ENCODE measurements at regions not wholly inside any gene's neighbourhood (a gene's known extent, or its start where the extent isn't known, plus 50 kb on each side); places are given as distances from the start of the nearest gene placed in this dataset.

DNA sequence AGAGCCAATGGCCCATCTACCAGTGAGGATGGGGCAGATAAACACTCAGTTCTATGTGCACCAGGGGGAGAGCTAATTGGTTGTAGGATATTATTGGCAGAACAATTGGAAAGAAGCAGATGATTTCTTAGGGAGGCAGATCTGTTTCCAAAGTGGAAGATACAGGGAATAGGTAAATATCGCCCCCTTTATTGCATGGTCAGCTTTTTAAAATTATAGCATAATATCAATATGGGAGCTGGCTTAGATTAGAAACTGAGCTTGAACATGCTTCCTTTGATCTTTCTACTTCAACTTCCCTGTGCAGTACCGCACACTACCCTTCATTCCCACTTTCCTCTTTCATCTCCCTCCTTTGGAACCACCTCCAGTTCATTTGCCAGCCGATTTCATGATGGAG, 64.0 kb upstream of the PLXNA2 start:
- ATAC-seq, result no peak
- Histone ChIP-seq H3K4me3 (no peak overlapping the region), H3K36me3 (no peaks in the 10 kb centered on the region), H3K27me3 (no peaks in the 10 kb centered on the region), H3K9me3 (no peaks in the 10 kb centered on the region), H3K4me1 (no peaks in the 10 kb centered on the region), H3K27ac (no peak overlapping the region)
- TF ChIP-seq EP300 (IDR thresholded peaks at IDR 0.05) (no peak), POLR2A (IDR thresholded peaks at IDR 0.05) (no peak), POLR2AphosphoS5 (IDR thresholded peaks at IDR 0.05) (no peak)
- TF ChIP-seq, protein P1, sequence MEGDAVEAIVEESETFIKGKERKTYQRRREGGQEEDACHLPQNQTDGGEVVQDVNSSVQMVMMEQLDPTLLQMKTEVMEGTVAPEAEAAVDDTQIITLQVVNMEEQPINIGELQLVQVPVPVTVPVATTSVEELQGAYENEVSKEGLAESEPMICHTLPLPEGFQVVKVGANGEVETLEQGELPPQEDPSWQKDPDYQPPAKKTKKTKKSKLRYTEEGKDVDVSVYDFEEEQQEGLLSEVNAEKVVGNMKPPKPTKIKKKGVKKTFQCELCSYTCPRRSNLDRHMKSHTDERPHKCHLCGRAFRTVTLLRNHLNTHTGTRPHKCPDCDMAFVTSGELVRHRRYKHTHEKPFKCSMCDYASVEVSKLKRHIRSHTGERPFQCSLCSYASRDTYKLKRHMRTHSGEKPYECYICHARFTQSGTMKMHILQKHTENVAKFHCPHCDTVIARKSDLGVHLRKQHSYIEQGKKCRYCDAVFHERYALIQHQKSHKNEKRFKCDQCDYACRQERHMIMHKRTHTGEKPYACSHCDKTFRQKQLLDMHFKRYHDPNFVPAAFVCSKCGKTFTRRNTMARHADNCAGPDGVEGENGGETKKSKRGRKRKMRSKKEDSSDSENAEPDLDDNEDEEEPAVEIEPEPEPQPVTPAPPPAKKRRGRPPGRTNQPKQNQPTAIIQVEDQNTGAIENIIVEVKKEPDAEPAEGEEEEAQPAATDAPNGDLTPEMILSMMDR (IDR thresholded peaks at IDR 0.05), result no peak
- 52 to 62% methylated on average over 3 of the region's 3 CpGs for WGBS, 2 donors (ENCODE audit: low coverage in 1 of 2)

DNA sequence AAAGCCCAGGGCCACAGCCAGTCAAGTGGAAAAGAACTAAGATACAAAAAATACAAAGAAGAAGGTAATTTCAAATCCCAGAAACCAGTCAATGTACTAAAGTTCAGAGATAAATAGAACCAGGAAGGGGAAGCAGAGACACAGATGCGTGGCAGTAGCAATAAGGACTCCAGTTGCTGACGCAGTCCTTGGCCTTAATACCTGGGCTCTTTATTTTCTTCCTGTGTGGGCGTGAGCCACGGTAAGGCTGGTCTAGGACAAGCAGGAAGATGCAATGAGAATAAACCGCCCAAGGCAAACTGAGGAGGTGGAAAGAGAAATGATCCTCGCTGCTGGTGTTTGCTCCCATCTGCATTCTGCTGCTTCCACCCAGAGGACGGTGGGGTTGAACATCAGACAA, 65.6 kb upstream of the PLXNA2 start:
- H3K4me1 ChIP-seq, result no peaks in the 10 kb centered on the region
- no peaks in the 10 kb centered on the region for H3K36me3 ChIP-seq
- ATAC-seq, result no peak
- H3K9me3 ChIP-seq, result no peaks in the 10 kb centered on the region
- H3K27me3 ChIP-seq, result no peaks in the 10 kb centered on the region
- H3K27ac ChIP-seq, result no peak overlapping the region
- H3K4me3 ChIP-seq, result no peak overlapping the region
- TF ChIP-seq EP300 (IDR thresholded peaks at IDR 0.05) (no peak), POLR2A (IDR thresholded peaks at IDR 0.05) (no peak), POLR2AphosphoS5 (IDR thresholded peaks at IDR 0.05) (no peak)
- TF ChIP-seq, protein P1 (IDR thresholded peaks at IDR 0.05), result no peak
- 76 to 92% methylated on average over 7 of the region's 7 CpGs for WGBS, 2 donors (ENCODE audit: low coverage in 1 of 2)

DNA sequence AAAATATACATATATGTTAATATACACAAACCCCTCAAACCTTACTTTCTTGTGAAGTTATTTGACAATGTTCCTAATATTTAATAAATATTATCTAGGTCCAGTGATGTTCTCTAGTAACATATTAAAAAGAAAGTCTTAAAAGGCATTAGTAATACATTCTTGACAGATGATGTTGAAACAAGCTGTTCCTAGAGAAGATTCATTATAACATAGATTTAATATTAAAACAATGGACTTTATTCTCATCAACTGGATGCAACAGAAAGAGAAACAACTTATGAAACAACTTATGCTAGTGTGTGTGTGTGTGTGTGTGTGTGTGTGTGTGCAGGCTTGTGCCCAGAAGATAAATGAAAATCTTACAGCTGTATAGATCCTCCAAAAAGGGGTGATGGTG, 68.5 kb upstream of the PLXNA2 start:
- ATAC-seq, result no peak
- H3K36me3 ChIP-seq, result no peaks in the 10 kb centered on the region
- peaks cover 7% of the 10 kb centered on the region for H3K27me3 ChIP-seq
- H3K4me1 ChIP-seq, result no peaks in the 10 kb centered on the region
- no peak overlapping the region for H3K4me3 ChIP-seq
- no peak overlapping the region for H3K27ac ChIP-seq
- H3K9me3 ChIP-seq, result no peaks in the 10 kb centered on the region
- TF ChIP-seq EP300 (IDR thresholded peaks at IDR 0.05) (no peak), POLR2AphosphoS5 (IDR thresholded peaks at IDR 0.05) (no peak), POLR2A (IDR thresholded peaks at IDR 0.05) (no peak)
- TF ChIP-seq, protein P1 (IDR thresholded peaks at IDR 0.05), result no peak

DNA sequence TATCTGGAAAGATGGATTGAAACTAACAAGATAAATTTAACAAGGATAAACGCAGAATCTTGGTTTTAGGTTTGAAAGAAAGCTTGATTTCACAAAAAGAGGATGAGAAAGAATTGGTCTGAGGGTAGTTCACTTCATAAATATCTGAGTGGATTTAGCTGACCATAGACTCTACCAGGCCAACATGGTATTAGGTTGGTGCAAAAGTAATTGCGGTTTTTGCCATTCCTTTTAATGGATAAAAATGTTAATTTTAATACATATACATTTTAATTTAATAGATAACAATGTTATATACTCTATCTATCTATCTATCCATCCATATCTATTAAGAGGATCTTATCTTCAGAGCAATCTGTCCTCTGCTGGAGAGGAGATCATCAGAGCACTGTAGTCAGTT, 70.2 kb upstream of the PLXNA2 start:
- TF ChIP-seq POLR2A (IDR thresholded peaks at IDR 0.05) (no peak), EP300 (IDR thresholded peaks at IDR 0.05) (no peak), POLR2AphosphoS5 (IDR thresholded peaks at IDR 0.05) (no peak)
- TF ChIP-seq, protein P1 (IDR thresholded peaks at IDR 0.05), result no peak
- Histone ChIP-seq H3K4me3 (no peak overlapping the region), H3K27ac (no peak overlapping the region), H3K36me3 (no peaks in the 10 kb centered on the region), H3K9me3 (no peaks in the 10 kb centered on the region), H3K27me3 (peaks cover 7% of the 10 kb centered on the region), H3K4me1 (no peaks in the 10 kb centered on the region)
- 69 to 77% methylated on average over 2 of the region's 2 CpGs for WGBS, 2 donors (ENCODE audit: low coverage in 1 of 2)
- ATAC-seq, result no peak

DNA sequence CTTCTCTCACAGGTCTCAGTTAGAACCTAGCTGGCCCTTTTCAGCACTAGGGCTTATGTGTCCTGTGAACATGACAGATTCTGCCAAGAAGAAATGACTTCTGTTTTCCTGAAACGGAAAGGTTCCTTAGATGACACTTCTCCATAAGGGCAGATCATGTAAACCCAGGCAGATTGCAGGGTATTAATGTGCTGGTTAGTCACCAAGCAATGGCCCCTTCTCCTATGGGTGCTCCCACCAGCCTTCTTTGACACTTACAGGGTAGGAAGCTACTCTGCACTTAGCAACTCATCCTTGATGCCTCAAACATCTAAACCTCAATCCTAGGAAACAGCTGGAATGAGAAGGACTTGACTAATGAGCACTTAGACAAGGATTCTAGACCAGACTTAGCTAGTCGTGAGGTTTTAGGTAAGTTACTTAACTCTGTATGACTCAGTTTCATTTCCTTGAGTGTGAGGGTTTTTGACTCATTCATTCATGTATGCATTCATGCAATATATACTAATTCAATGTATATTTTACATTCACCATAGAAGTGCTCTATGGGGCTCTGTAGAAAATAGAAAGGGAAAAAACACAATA, 74.1 kb upstream of the PLXNA2 start:
- H3K9me3 ChIP-seq, result no peaks in the 10 kb centered on the region
- TF ChIP-seq POLR2A (IDR thresholded peaks at IDR 0.05), result no peak
- H3K4me3 ChIP-seq, result no peak overlapping the region
- H3K4me1 ChIP-seq, result no peaks in the 10 kb centered on the region
- H3K27ac ChIP-seq, result no peak overlapping the region
- H3K27me3 ChIP-seq, result peaks cover 7% of the 10 kb centered on the region
- H3K36me3 ChIP-seq, result no peaks in the 10 kb centered on the region
- WGBS, 2 donors (ENCODE audit: low coverage in 1 of 2), result 38 to 100% methylated on average over 1 of the region's 2 CpGs
- ATAC-seq, result no peak
